ENCODE measurements at regions not wholly inside any gene's neighbourhood (a gene's known extent, or its start where the extent isn't known, plus 50 kb on each side); places are given as distances from the start of the nearest gene placed in this dataset.

GRCh38 chr15:93223803-93224202, 134.8 kb upstream of the RGMA start:
- Histone ChIP-seq H2AK5ac (ENCODE audit: low read length) (no peak overlapping the region), H2BK5ac (ENCODE audit: low read length) (no peak overlapping the region)

DNA sequence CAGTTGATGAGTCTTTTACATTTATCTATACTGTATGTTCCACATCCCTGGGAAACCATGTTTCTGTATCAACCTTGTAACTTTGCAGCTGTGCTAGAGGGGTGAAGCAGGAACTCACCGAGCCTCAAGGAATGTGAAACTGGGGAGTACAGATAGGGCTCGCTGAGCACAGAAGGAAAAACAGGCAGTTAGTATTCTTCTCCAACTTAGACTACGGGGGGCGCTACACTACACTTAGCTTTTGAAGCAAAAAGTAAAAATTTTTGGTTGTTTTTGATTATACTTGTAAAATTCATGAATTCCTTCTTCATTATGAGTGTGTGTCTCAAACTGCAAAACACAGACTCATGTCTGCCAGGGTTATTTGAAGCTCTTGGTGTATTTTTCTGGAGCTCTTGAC, 132.7 kb upstream of the RGMA start:
- Histone ChIP-seq H3K4ac (ENCODE audit: low read depth, low read length) (no peak overlapping the region), H2AK5ac (ENCODE audit: low read length) (no peak overlapping the region), H3K79me1 (ENCODE audit: low read length) (no peaks in the 10 kb centered on the region), H3K4me3 (ENCODE audit: low read length) (no peak overlapping the region), H3K18ac (ENCODE audit: low read length) (no peak overlapping the region), H2BK15ac (replicated peaks; ENCODE audit: low read depth) (no peak overlapping the region), H3K27ac (ENCODE audit: low read depth, low read length) (no peak overlapping the region), H3K79me2 (ENCODE audit: control insufficient read depth, insufficient read depth, low read length) (no peaks in the 10 kb centered on the region), H4K8ac (ENCODE audit: low read depth, low read length) (no peak overlapping the region), H3K23ac (ENCODE audit: low read length) (no peak overlapping the region), H3K4me1 (ENCODE audit: control insufficient read depth, low read depth, low read length) (no peaks in the 10 kb centered on the region), H3K36me3 (ENCODE audit: control insufficient read depth, insufficient read depth, low read length) (no peaks in the 10 kb centered on the region), H3K27me3 (ENCODE audit: insufficient read depth, low read length, poor library complexity) (no peaks in the 10 kb centered on the region), H2BK5ac (ENCODE audit: low read length) (no peak overlapping the region), H3K4me2 (ENCODE audit: low read length) (no peak overlapping the region), H2BK120ac (ENCODE audit: low read depth, low read length) (no peak overlapping the region), H3K9ac (ENCODE audit: low read length) (no peak overlapping the region), H3K56ac (ENCODE audit: low read length) (no peak overlapping the region), H4K5ac (ENCODE audit: low read length) (no peak overlapping the region)
- no CpG with 5 or more reads among the region's 4 CpGs for WGBS (ENCODE audit: extremely low coverage, insufficient coverage, low lambda C conversion rate)
- DNase-seq = no peak

More at GRCh38 chr15:93223803-93224202, 134.8 kb upstream of the RGMA start:
- Histone ChIP-seq H3K4ac (ENCODE audit: low read depth, low read length) (no peak overlapping the region), H2BK120ac (ENCODE audit: low read depth, low read length) (no peak overlapping the region), H3K9ac (ENCODE audit: low read length) (no peak overlapping the region), H3K56ac (ENCODE audit: low read length) (no peak overlapping the region), H3K4me2 (ENCODE audit: low read length) (no peak overlapping the region), H3K36me3 (ENCODE audit: control insufficient read depth, insufficient read depth, low read length) (no peaks in the 10 kb centered on the region), H3K23ac (ENCODE audit: low read length) (no peak overlapping the region), H3K4me3 (ENCODE audit: low read length) (no peak overlapping the region), H2BK15ac (replicated peaks; ENCODE audit: low read depth) (no peak overlapping the region), H3K79me1 (ENCODE audit: low read length) (no peaks in the 10 kb centered on the region), H3K18ac (ENCODE audit: low read length) (no peak overlapping the region), H3K27ac (ENCODE audit: low read depth, low read length) (no peak overlapping the region), H3K4me1 (ENCODE audit: control insufficient read depth, low read depth, low read length) (no peaks in the 10 kb centered on the region), H3K79me2 (ENCODE audit: control insufficient read depth, insufficient read depth, low read length) (no peaks in the 10 kb centered on the region), H3K27me3 (ENCODE audit: insufficient read depth, low read length, poor library complexity) (no peaks in the 10 kb centered on the region), H4K8ac (ENCODE audit: low read depth, low read length) (no peak overlapping the region), H4K5ac (ENCODE audit: low read length) (no peak overlapping the region)
- no peak for DNase-seq
- WGBS (ENCODE audit: extremely low coverage, insufficient coverage, low lambda C conversion rate) = no CpG with 5 or more reads among the region's 7 CpGs

GRCh38 chr15:93219859-93220420, 130.9 kb upstream of the RGMA start:
- no peak for DNase-seq
- Histone ChIP-seq H4K5ac (ENCODE audit: low read length) (no peak overlapping the region), H3K27me3 (ENCODE audit: insufficient read depth, low read length, poor library complexity) (no peaks in the 10 kb centered on the region), H3K4me1 (ENCODE audit: control insufficient read depth, low read depth, low read length) (no peaks in the 10 kb centered on the region), H3K4me2 (ENCODE audit: low read length) (no peak overlapping the region), H3K9ac (ENCODE audit: low read length) (no peak overlapping the region), H3K18ac (ENCODE audit: low read length) (no peak overlapping the region), H3K27ac (ENCODE audit: low read depth, low read length) (no peak overlapping the region), H3K36me3 (ENCODE audit: control insufficient read depth, insufficient read depth, low read length) (no peaks in the 10 kb centered on the region), H2AK5ac (ENCODE audit: low read length) (no peak overlapping the region), H2BK5ac (ENCODE audit: low read length) (no peak overlapping the region), H4K8ac (ENCODE audit: low read depth, low read length) (no peak overlapping the region), H3K79me1 (ENCODE audit: low read length) (no peaks in the 10 kb centered on the region), H2BK120ac (ENCODE audit: low read depth, low read length) (no peak overlapping the region), H3K4me3 (ENCODE audit: low read length) (no peak overlapping the region), H2BK15ac (replicated peaks; ENCODE audit: low read depth) (no peak overlapping the region), H3K56ac (ENCODE audit: low read length) (no peak overlapping the region), H3K79me2 (ENCODE audit: control insufficient read depth, insufficient read depth, low read length) (no peaks in the 10 kb centered on the region), H3K23ac (ENCODE audit: low read length) (no peak overlapping the region), H3K4ac (ENCODE audit: low read depth, low read length) (no peak overlapping the region)
- WGBS (ENCODE audit: extremely low coverage, insufficient coverage, low lambda C conversion rate) = no CpG with 5 or more reads among the region's 2 CpGs

- H3K18ac ChIP-seq (ENCODE audit: low read length) = no peak overlapping the region
- H3K23ac ChIP-seq (ENCODE audit: low read length) = no peak overlapping the region
- no peak overlapping the region for H3K4ac ChIP-seq (ENCODE audit: low read depth, low read length)
- H3K4me1 ChIP-seq (ENCODE audit: control insufficient read depth, low read depth, low read length) = no peaks in the 10 kb centered on the region
- no peaks in the 10 kb centered on the region for H3K79me2 ChIP-seq (ENCODE audit: control insufficient read depth, insufficient read depth, low read length)
- H4K5ac ChIP-seq (ENCODE audit: low read length) = no peak overlapping the region
- no peak overlapping the region for H3K4me2 ChIP-seq (ENCODE audit: low read length)
- H2BK15ac ChIP-seq (replicated peaks; ENCODE audit: low read depth) = no peak overlapping the region
- no CpG with 5 or more reads among the region's 1 CpG for WGBS (ENCODE audit: extremely low coverage, insufficient coverage, low lambda C conversion rate)
- H3K27me3 ChIP-seq (ENCODE audit: insufficient read depth, low read length, poor library complexity) = no peaks in the 10 kb centered on the region
- H3K27ac ChIP-seq (ENCODE audit: low read depth, low read length) = no peak overlapping the region
- no peak overlapping the region for H3K9ac ChIP-seq (ENCODE audit: low read length)
- no peak overlapping the region for H2BK120ac ChIP-seq (ENCODE audit: low read depth, low read length)
- peak; percentile 36 for DNase-seq
- no peak overlapping the region for H3K4me3 ChIP-seq (ENCODE audit: low read length)
- no peak overlapping the region for H2BK5ac ChIP-seq (ENCODE audit: low read length)
- H3K36me3 ChIP-seq (ENCODE audit: control insufficient read depth, insufficient read depth, low read length) = no peaks in the 10 kb centered on the region
- no peak overlapping the region for H4K8ac ChIP-seq (ENCODE audit: low read depth, low read length)
- no peak overlapping the region for H2AK5ac ChIP-seq (ENCODE audit: low read length)
- no peaks in the 10 kb centered on the region for H3K79me1 ChIP-seq (ENCODE audit: low read length)
- no peak overlapping the region for H3K56ac ChIP-seq (ENCODE audit: low read length)
Observed at GRCh38 chr15:93217343-93217742, 128.3 kb upstream of the RGMA start.

GRCh38 chr15:93214106-93214505, 125.1 kb upstream of the RGMA start:
- Histone ChIP-seq H2AK5ac (ENCODE audit: low read length) (no peak overlapping the region), H3K56ac (ENCODE audit: low read length) (no peak overlapping the region), H3K4me1 (ENCODE audit: control insufficient read depth, low read depth, low read length) (peaks cover 3% of the 10 kb centered on the region), H3K79me2 (ENCODE audit: control insufficient read depth, insufficient read depth, low read length) (no peaks in the 10 kb centered on the region), H4K8ac (ENCODE audit: low read depth, low read length) (no peak overlapping the region), H2BK15ac (replicated peaks; ENCODE audit: low read depth) (no peak overlapping the region), H3K27me3 (ENCODE audit: insufficient read depth, low read length, poor library complexity) (no peaks in the 10 kb centered on the region), H3K9ac (ENCODE audit: low read length) (no peak overlapping the region), H3K27ac (ENCODE audit: low read depth, low read length) (no peak overlapping the region), H3K4me3 (ENCODE audit: low read length) (no peak overlapping the region), H3K23ac (ENCODE audit: low read length) (no peak overlapping the region), H2BK5ac (ENCODE audit: low read length) (no peak overlapping the region), H3K18ac (ENCODE audit: low read length) (no peak overlapping the region), H3K79me1 (ENCODE audit: low read length) (no peaks in the 10 kb centered on the region), H3K4me2 (ENCODE audit: low read length) (no peak overlapping the region), H3K4ac (ENCODE audit: low read depth, low read length) (no peak overlapping the region), H3K36me3 (ENCODE audit: control insufficient read depth, insufficient read depth, low read length) (no peaks in the 10 kb centered on the region), H4K5ac (ENCODE audit: low read length) (no peak overlapping the region), H2BK120ac (ENCODE audit: low read depth, low read length) (no peak overlapping the region)
- DNase-seq = no peak
- no CpG with 5 or more reads among the region's 3 CpGs for WGBS (ENCODE audit: extremely low coverage, insufficient coverage, low lambda C conversion rate)

DNA sequence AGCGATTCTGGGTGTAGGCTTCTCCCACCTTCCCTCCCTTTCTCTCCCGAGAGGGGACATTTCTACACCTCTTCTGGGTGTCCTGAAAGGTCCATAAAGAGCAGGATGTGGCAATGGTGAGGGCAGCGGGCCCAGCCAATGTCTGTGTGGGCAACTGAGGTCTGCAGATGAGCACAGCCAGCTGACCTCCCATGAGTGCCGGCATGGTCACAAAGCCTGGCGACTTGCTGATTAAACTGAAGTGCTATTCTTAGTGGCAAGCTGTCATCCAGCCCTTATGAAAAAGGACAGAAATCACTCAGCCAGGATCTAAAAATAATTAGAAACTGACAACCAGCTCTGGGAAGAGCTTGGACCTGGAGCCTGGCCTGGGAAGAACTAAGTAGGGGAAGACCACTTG, 124.3 kb upstream of the RGMA start:
- H3K9ac ChIP-seq (ENCODE audit: low read length) = no peak overlapping the region
- no peak overlapping the region for H2BK120ac ChIP-seq (ENCODE audit: low read depth, low read length)
- H3K4me2 ChIP-seq (ENCODE audit: low read length) = no peak overlapping the region
- H3K4ac ChIP-seq (ENCODE audit: low read depth, low read length) = no peak overlapping the region
- H2AK5ac ChIP-seq (ENCODE audit: low read length) = no peak overlapping the region
- no peak overlapping the region for H4K5ac ChIP-seq (ENCODE audit: low read length)
- H3K56ac ChIP-seq (ENCODE audit: low read length) = no peak overlapping the region
- no peaks in the 10 kb centered on the region for H3K36me3 ChIP-seq (ENCODE audit: control insufficient read depth, insufficient read depth, low read length)
- no peaks in the 10 kb centered on the region for H3K79me1 ChIP-seq (ENCODE audit: low read length)
- H3K27ac ChIP-seq (ENCODE audit: low read depth, low read length) = no peak overlapping the region
- H4K8ac ChIP-seq (ENCODE audit: low read depth, low read length) = no peak overlapping the region
- H3K18ac ChIP-seq (ENCODE audit: low read length) = no peak overlapping the region
- H3K23ac ChIP-seq (ENCODE audit: low read length) = no peak overlapping the region
- H2BK15ac ChIP-seq (replicated peaks; ENCODE audit: low read depth) = no peak overlapping the region
- no peak for DNase-seq
- H3K4me3 ChIP-seq (ENCODE audit: low read length) = no peak overlapping the region
- WGBS (ENCODE audit: extremely low coverage, insufficient coverage, low lambda C conversion rate) = no CpG with 5 or more reads among the region's 5 CpGs
- no peaks in the 10 kb centered on the region for H3K27me3 ChIP-seq (ENCODE audit: insufficient read depth, low read length, poor library complexity)
- H2BK5ac ChIP-seq (ENCODE audit: low read length) = no peak overlapping the region
- peaks cover 3% of the 10 kb centered on the region for H3K4me1 ChIP-seq (ENCODE audit: control insufficient read depth, low read depth, low read length)
- H3K79me2 ChIP-seq (ENCODE audit: control insufficient read depth, insufficient read depth, low read length) = no peaks in the 10 kb centered on the region
